B cell (primary cell): ENCODE measurements at regions not wholly inside any gene's neighbourhood (a gene's known extent, or its start where the extent isn't known, plus 50 kb on each side); places are given as distances from the start of the nearest gene placed in this dataset.

ENCODE experiments used
- ATAC-seq: fragments of 200-7000 bp; cut with Tn5 transposase; one replicate; pipeline ENCODE4 v1.10.0; 2021; ENCODE audit warnings: low read depth, mild to moderate bottlenecking, moderate number of reproducible peaks, moderate library complexity
- CTCF ChIA-PET: fragments of 350-600 bp; sonication (Branson Sonifier 250); formaldehyde crosslinking; loops from one replicate; lab custom pipeline; 2021; ENCODE audit warnings: antibody characterized with exemption, inconsistent platforms; lab: Charles Lee
- POLR2A ChIA-PET: fragments of 350-600 bp; sonication (Branson Sonifier 250); formaldehyde crosslinking; loops from one replicate; lab custom pipeline; 2021; ENCODE audit warnings: antibody characterized with exemption; lab: Charles Lee
- DNase-seq: peaks from one replicate; pipeline ENCODE4 v3.0.0; 2013
- H2AFZ ChIP-seq: 2 replicates; pipeline ENCODE4 v1.6.1; 2012; ENCODE audit warnings: mild to moderate bottlenecking, low read depth, low read length; ENCODE audit not compliant: insufficient read depth, poor library complexity, severe bottlenecking
- H3K27ac ChIP-seq, 2 donors: 1 replicate in 1 of 2; 2 replicates in 1 of 2; pipeline ENCODE4 v1.5.1; 2012 to 2013; ENCODE audit warnings: low read length in 2 of 2, mild to moderate bottlenecking in 2 of 2, moderate library complexity in 1 of 2
- H3K27me3 ChIP-seq, 4 experiments: fragments of 200-600 bp in 1 of 4; sonication (generic) in 1 of 4; replicated peaks in 1 of 4; 1 replicate in 2 of 4; 2 replicates in 2 of 4; pipeline versions ENCODE4 v1.6.1 to v1.7.0; 2013 to 2016; ENCODE audit warnings: low read length in 3 of 4, mild to moderate bottlenecking in 2 of 4, mixed read lengths in 1 of 4, moderate library complexity in 1 of 4; ENCODE audit not compliant: insufficient read depth in 4 of 4, control insufficient read depth in 3 of 4; ENCODE audit errors: control extremely low read depth in 1 of 4
- H3K36me3 ChIP-seq, 2 experiments: replicated peaks in 1 of 2; 1 replicate in 1 of 2; 2 replicates in 1 of 2; pipeline versions ENCODE4 v1.6.1 to v1.7.1; 2013; ENCODE audit warnings: low read length in 1 of 2; ENCODE audit not compliant: insufficient read depth in 2 of 2, control insufficient read depth in 1 of 2; ENCODE audit errors: control extremely low read depth in 1 of 2, extremely low read depth in 1 of 2
- H3K4me1 ChIP-seq, 2 donors: fragments of 200-600 bp in 1 of 2; sonication (generic) in 1 of 2; 1 replicate in 1 of 2; 2 replicates in 1 of 2; pipeline versions ENCODE4 v1.5.1 to v1.6.1; 2013 to 2017; ENCODE audit warnings: low read length in 2 of 2; ENCODE audit not compliant: control insufficient read depth in 2 of 2, insufficient read depth in 2 of 2
- H3K4me2 ChIP-seq: replicated peaks from 2 replicates; pipeline ENCODE3; 2012; ENCODE audit warnings: mild to moderate bottlenecking, low read depth, low read length; ENCODE audit not compliant: poor library complexity, severe bottlenecking
- H3K4me3 ChIP-seq, 5 experiments: fragments of 200-600 bp in 1 of 5; sonication (generic) in 1 of 5; 1 replicate in 3 of 5; 2 replicates in 2 of 5; pipeline versions ENCODE4 v1.5.1 to v1.7.0; 2011 to 2016; ENCODE audit warnings: low read length in 4 of 5, mild to moderate bottlenecking in 4 of 5, low read depth in 2 of 5, control low read depth in 1 of 5, moderate library complexity in 1 of 5; ENCODE audit not compliant: insufficient read depth in 1 of 5; ENCODE audit errors: control extremely low read depth in 1 of 5, extremely low read depth in 1 of 5
- H3K79me2 ChIP-seq: fragments of 200-600 bp; sonication (generic); one replicate; pipeline ENCODE4 v1.6.0; 2016; ENCODE audit warnings: low read length; ENCODE audit not compliant: control insufficient read depth, insufficient read depth
- H3K9ac ChIP-seq: fragments of 200-600 bp; sonication (generic); 2 replicates; pipeline ENCODE4 v1.6.1; 2017; ENCODE audit warnings: mild to moderate bottlenecking, low read length, moderate library complexity
- H3K9me3 ChIP-seq, 3 donors: one replicate each; pipeline versions ENCODE4 v1.6.1 to v1.7.1; 2013; ENCODE audit warnings: low read length in 2 of 3; ENCODE audit not compliant: control insufficient read depth in 2 of 3, insufficient read depth in 1 of 3; ENCODE audit errors: control extremely low read depth in 1 of 3
- H4K20me1 ChIP-seq: 2 replicates; pipeline ENCODE4 v1.6.0; 2012; ENCODE audit warnings: mild to moderate bottlenecking, low read length; ENCODE audit not compliant: insufficient read depth, control insufficient read depth, poor library complexity, severe bottlenecking
- H3K27ac Mint-ChIP-seq: one replicate; pipeline ENCODE4 v1.8.0; 2021; ENCODE audit warnings: mixed read lengths
- H3K27me3 Mint-ChIP-seq: one replicate; pipeline ENCODE4 v1.8.0; 2021; ENCODE audit warnings: mixed read lengths
- H3K4me1 Mint-ChIP-seq: one replicate; pipeline ENCODE4 v1.8.0; 2021; ENCODE audit warnings: mixed read lengths
- H3K4me3 Mint-ChIP-seq: one replicate; pipeline ENCODE4 v1.8.0; 2021; ENCODE audit warnings: mixed read lengths
- H3K9me3 Mint-ChIP-seq: one replicate; pipeline ENCODE4 v1.8.0; 2022; ENCODE audit warnings: mixed read lengths; ENCODE audit not compliant: insufficient read depth
- EZH2 ChIP-seq: IDR thresholded peaks from 2 replicates; pipeline ENCODE4 v1.6.1; 2012; ENCODE audit warnings: borderline replicate concordance, low read depth, mild to moderate bottlenecking, moderate library complexity, low read length; ENCODE audit not compliant: insufficient read depth, poor library complexity, severe bottlenecking
- WGBS: methylation state at CpG from one replicate; pipeline ENCODE4 v1.1.5; 2013; ENCODE audit warnings: missing lambda C conversion rate; ENCODE audit not compliant: insufficient coverage; 5-methylcytosine and 5-hydroxymethylcytosine counted together
- intact Hi-C: fragments of 100-400 bp; cut with micrococcal nuclease; formaldehyde crosslinking; loops from one replicate; pipeline ENCODE4 v1.10.0; 2022
- TF ChIP-seq, protein P1 (sequence below): fragments of 200-600 bp; IDR thresholded peaks from one replicate; pipeline ENCODE4 v1.8.0; 2022; ENCODE audit warnings: antibody characterized with exemption, mild to moderate bottlenecking

DNA sequence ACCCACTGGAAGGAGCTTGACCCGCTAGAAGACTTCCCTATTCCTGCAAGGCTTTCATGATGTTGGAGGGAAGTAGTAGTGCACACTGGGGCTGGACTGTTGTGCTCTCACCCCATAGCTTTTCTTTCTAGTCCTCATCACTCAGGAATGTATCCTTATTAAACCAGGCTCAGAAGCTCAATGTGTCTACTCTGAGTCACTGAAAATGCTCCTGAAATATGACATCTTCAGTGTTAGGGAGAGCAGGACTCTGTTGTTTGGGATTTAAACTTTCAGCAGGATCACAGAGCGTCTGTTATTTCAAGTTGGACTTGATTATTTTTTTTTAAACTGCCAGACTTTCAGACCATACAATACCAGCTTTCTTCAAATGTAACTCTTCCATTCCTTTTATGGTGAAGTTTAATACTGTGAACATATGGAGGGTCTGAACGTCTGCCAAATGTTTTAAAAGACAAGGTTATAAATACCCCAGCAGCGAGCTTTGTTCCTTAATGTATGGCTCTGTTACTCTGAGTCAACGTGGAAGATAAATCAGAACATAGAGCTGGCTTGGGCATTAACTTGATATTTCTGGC, 257.5 kb downstream of the CDH11 start:
- CTCF ChIA-PET: no interaction called here
- WGBS: no CpG with 5 or more reads among the region's 5 CpGs
- H3K4me3 Mint-ChIP-seq: no peak overlapping the region

DNA sequence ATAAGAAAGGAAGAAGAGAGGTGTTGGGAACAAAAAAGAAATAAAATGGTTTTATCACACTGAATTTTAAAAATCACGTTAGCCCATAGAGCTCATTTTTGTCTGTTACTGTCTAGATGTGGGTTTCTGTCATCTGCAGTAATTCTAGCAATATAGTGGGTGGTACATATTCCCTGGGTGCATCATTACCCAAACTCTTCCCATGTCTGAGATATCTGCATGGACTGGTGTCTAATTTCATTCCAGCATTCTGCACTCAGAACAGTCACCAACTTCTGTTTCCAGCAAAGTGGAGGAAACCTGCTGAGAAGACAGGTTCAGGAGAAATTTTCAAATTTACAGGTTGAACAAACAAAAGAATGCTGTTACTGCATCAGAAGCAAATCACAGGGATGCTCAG, 263.8 kb downstream of the CDH11 start:
- intact Hi-C loops: no loop called here
- Histone ChIP-seq H3K9ac (no peak overlapping the region), H3K27ac (no peak overlapping the region), H3K4me3 (no peak overlapping the region), H3K79me2 (no peaks in the 10 kb centered on the region), H3K9me3 (no peaks in the 10 kb centered on the region), H2AFZ (no peak overlapping the region), H4K20me1 (no peaks in the 10 kb centered on the region), H3K27me3 (no peaks in the 10 kb centered on the region), H3K36me3 (no peaks in the 10 kb centered on the region), H3K4me1 (no peaks in the 10 kb centered on the region), H3K4me2 (no peak overlapping the region)
- no peak for TF ChIP-seq EZH2
- TF ChIP-seq, protein P1, sequence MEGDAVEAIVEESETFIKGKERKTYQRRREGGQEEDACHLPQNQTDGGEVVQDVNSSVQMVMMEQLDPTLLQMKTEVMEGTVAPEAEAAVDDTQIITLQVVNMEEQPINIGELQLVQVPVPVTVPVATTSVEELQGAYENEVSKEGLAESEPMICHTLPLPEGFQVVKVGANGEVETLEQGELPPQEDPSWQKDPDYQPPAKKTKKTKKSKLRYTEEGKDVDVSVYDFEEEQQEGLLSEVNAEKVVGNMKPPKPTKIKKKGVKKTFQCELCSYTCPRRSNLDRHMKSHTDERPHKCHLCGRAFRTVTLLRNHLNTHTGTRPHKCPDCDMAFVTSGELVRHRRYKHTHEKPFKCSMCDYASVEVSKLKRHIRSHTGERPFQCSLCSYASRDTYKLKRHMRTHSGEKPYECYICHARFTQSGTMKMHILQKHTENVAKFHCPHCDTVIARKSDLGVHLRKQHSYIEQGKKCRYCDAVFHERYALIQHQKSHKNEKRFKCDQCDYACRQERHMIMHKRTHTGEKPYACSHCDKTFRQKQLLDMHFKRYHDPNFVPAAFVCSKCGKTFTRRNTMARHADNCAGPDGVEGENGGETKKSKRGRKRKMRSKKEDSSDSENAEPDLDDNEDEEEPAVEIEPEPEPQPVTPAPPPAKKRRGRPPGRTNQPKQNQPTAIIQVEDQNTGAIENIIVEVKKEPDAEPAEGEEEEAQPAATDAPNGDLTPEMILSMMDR: no peak
- H3K27ac Mint-ChIP-seq: no peak overlapping the region
- H3K27me3 Mint-ChIP-seq: no peaks in the 10 kb centered on the region
- ATAC-seq: no peak
- no peak overlapping the region for H3K4me3 Mint-ChIP-seq
- WGBS: no CpG with 5 or more reads among the region's 1 CpG
- ChIA-PET POLR2A (no interaction called here), CTCF (no interaction called here)
- DNase-seq: no peak
- peaks cover 3% of the 10 kb centered on the region for H3K9me3 Mint-ChIP-seq
- H3K4me1 Mint-ChIP-seq: no peaks in the 10 kb centered on the region

More for the DNA sequence above, 257.5 kb downstream of the CDH11 start:
- Histone ChIP-seq H3K79me2 (no peaks in the 10 kb centered on the region), H3K4me3 (no peak overlapping the region), H2AFZ (no peak overlapping the region), H3K9ac (no peak overlapping the region), H3K9me3 (peaks cover 0 to 3% (median 0%) of the 10 kb centered on the region in 3 donors), H3K4me1 (no peaks in the 10 kb centered on the region), H3K36me3 (no peaks in the 10 kb centered on the region), H3K27me3 (no peaks in the 10 kb centered on the region), H3K27ac (no peak overlapping the region), H3K4me2 (no peak overlapping the region), H4K20me1 (no peaks in the 10 kb centered on the region)
- intact Hi-C loops: no loop called here
- Mint-ChIP-seq H3K9me3 (peaks cover 3% of the 10 kb centered on the region), H3K27me3 (no peaks in the 10 kb centered on the region), H3K4me1 (no peaks in the 10 kb centered on the region), H3K27ac (no peak overlapping the region)
- DNase-seq: no peak
- ATAC-seq: no peak
- POLR2A ChIA-PET: no interaction called here
- TF ChIP-seq, protein P1: no peak
- no peak for TF ChIP-seq EZH2
